HG03159 (cell line): ENCODE measurements at regions not wholly inside any gene's neighbourhood (a gene's known extent, or its start where the extent isn't known, plus 50 kb on each side); places are given as distances from the start of the nearest gene placed in this dataset.
"Not testable (repeated sequence)": the region's sequence is repeated elsewhere in the genome, so short reads cannot be mapped to it uniquely, and the experiment has no call there.

ENCODE experiments used
- ATAC-seq: cut with Tn5 transposase; IDR thresholded peaks from one replicate; pipeline ENCODE4 v1.9.1; 2021; ENCODE audit warnings: mild to moderate bottlenecking, moderate library complexity; ENCODE audit not compliant: unreplicated experiment

GRCh38 chr1:98294127-98294526, 367.4 kb upstream of the SNX7 start:
- no peak for ATAC-seq

GRCh38 chr1:98292994-98293393, 368.5 kb upstream of the SNX7 start:
- ATAC-seq: no peak

GRCh38 chr1:98289311-98289710, 368.5 kb upstream of the DPYD start:
- no peak for ATAC-seq

GRCh38 chr1:98288494-98288893, 367.7 kb upstream of the DPYD start:
- ATAC-seq: no peak

- ATAC-seq: no peak
Observed at GRCh38 chr1:98287626-98288025, 366.8 kb upstream of the DPYD start.

GRCh38 chr1:98286656-98287055, 365.8 kb upstream of the DPYD start:
- ATAC-seq: no peak

GRCh38 chr1:98285286-98285685, 364.5 kb upstream of the DPYD start:
- not testable (repeated sequence) for ATAC-seq

- ATAC-seq: no peak
Observed at GRCh38 chr1:98280049-98280448, 359.2 kb upstream of the DPYD start.

- no peak for ATAC-seq
Observed at GRCh38 chr1:98278055-98278454, 357.2 kb upstream of the DPYD start.

- no peak for ATAC-seq
Observed at GRCh38 chr1:98277118-98277517, 356.3 kb upstream of the DPYD start.

- ATAC-seq: no peak
Observed at GRCh38 chr1:98276514-98276913, 355.7 kb upstream of the DPYD start.

- no peak for ATAC-seq
Observed at GRCh38 chr1:98268316-98268715, 347.5 kb upstream of the DPYD start.

- ATAC-seq: no peak
Observed at GRCh38 chr1:98267423-98267822, 346.6 kb upstream of the DPYD start.

GRCh38 chr1:98264727-98265126, 343.9 kb upstream of the DPYD start:
- no peak for ATAC-seq

- no peak for ATAC-seq
Observed at GRCh38 chr1:98260839-98261238, 340.0 kb upstream of the DPYD start.

- no peak for ATAC-seq
Observed at GRCh38 chr1:98260412-98260811, 339.6 kb upstream of the DPYD start.

- ATAC-seq: no peak
Observed at GRCh38 chr1:98256700-98257099, 335.9 kb upstream of the DPYD start.

GRCh38 chr1:98253145-98253544, 332.3 kb upstream of the DPYD start:
- no peak for ATAC-seq

- ATAC-seq: no peak
Observed at GRCh38 chr1:98251497-98251896, 330.7 kb upstream of the DPYD start.

GRCh38 chr1:98232678-98233077, 311.8 kb upstream of the DPYD start:
- ATAC-seq: no peak

GRCh38 chr1:98222706-98223105, 301.9 kb upstream of the DPYD start:
- ATAC-seq: no peak

GRCh38 chr1:98221923-98222322, 301.1 kb upstream of the DPYD start:
- ATAC-seq: no peak

- ATAC-seq: no peak
Observed at GRCh38 chr1:98217601-98218000, 296.8 kb upstream of the DPYD start.

GRCh38 chr1:98216304-98216703, 295.5 kb upstream of the DPYD start:
- no peak for ATAC-seq
